Keratinocyte (primary cell): ENCODE measurements at regions not wholly inside any gene's neighbourhood (a gene's known extent, or its start where the extent isn't known, plus 50 kb on each side); places are given as distances from the start of the nearest gene placed in this dataset.

Source experiments
- CTCF ChIP-seq, 3 experiments: IDR thresholded peaks in 1 of 3; conservative IDR thresholded peaks in 1 of 3; optimal IDR thresholded peaks in 1 of 3; 2 replicates in 2 of 3; 3 replicates in 1 of 3; pipeline versions ENCODE3 to v1.5.1; 2011; ENCODE audit warnings: low read length in 3 of 3, mild to moderate bottlenecking in 3 of 3, moderate library complexity in 2 of 3, control low read depth in 1 of 3, inconsistent platforms in 1 of 3; ENCODE audit not compliant: insufficient read depth in 2 of 3; ENCODE audit errors: extremely low read depth in 1 of 3
- EZH2 ChIP-seq: IDR thresholded peaks from one replicate; pipeline ENCODE4 v1.6.1; 2012; ENCODE audit warnings: inconsistent platforms, mild to moderate bottlenecking, low read length, moderate library complexity

DNA sequence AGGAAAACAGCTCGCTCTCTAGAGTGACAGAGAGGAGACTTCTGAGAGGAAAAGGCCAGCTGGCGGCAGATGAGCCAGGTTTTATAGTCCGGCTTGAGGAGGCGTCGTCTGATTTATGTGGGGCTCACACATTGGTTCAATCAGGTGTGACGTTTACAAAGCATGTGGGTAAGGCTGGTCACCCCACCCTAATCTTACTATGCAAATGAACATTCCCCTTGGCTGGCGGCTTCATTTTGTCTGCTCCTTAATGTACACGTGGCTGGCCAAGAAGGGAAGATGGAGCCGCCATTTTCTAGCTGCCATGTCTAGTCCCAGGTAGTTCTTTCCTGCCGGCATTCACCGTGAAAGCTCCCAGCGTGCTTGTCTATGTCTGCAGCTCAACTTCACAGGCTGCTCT, 299.1 kb upstream of the SPRED2 start:
- TF ChIP-seq EZH2 = no peak
- TF ChIP-seq CTCF (optimal IDR thresholded peaks at IDR 0.05 in 1 of 3, IDR thresholded peaks at IDR 0.05 in 1 of 3, conservative IDR thresholded peaks at IDR 0.05 in 1 of 3; ENCODE audit: extremely low read depth in 1 of 3, insufficient read depth in 2 of 3, low read length in 3 of 3) = no peak
